GM10248 (cell line): ENCODE measurements at regions not wholly inside any gene's neighbourhood (a gene's known extent, or its start where the extent isn't known, plus 50 kb on each side); places are given as distances from the start of the nearest gene placed in this dataset.

ENCODE experiments used
- CTCF ChIA-PET: fragments of 300-600 bp; sonication (Branson Sonifier 250); formaldehyde crosslinking; extraction: SDS; loops from one replicate; lab custom pipeline; 2021; ENCODE audit warnings: antibody characterized with exemption; lab: Yijun Ruan, JAX
- POLR2A ChIA-PET: fragments of 350-650 bp; sonication (Branson Sonifier 250); formaldehyde crosslinking; extraction: SDS; loops from one replicate; lab custom pipeline; 2020; ENCODE audit warnings: antibody characterized with exemption; lab: Yijun Ruan, JAX
- DNase-seq: peaks from one replicate; pipeline ENCODE4 v3.0.0; 2012; ENCODE audit errors: extremely low spot score
- CTCF ChIP-seq: IDR thresholded peaks from 2 replicates; pipeline ENCODE4 v1.5.1; 2012; ENCODE audit warnings: mild to moderate bottlenecking, low read depth; ENCODE audit errors: extremely low read depth, missing control alignments, control extremely low read depth

GRCh38 chr2:114167799-114168198, 274.6 kb upstream of the DPP10 start:
- no peak for TF ChIP-seq CTCF
- DNase-seq: no peak
- ChIA-PET CTCF (interaction anchor here (0.8 to 1.1 kb wide), 3 partner anchors 10 to 34 kb away, joined by 3 read pairs; no protein-coding TSS in a partner anchor), POLR2A (no interaction called here)

DNA sequence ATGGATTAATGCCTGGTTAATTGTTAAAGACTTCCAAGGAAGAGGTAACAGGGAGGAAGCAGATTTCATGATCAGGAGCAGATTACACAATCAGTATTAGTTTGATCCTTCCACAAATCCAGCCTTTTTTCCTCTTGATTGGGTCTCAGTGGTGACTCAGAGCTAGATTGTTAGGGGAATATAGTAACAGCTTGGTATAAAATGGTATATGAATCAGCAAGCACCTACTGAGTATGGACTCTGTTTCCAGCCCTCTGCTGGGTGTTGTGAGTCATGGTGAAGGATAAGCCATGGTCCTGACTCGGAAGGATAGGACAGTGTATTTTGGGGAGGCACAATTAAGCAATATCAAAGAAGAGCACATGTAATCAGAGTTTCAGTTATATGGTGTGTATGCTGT, 272.4 kb upstream of the DPP10 start:
- POLR2A ChIA-PET: no interaction called here
- no peak for DNase-seq
- TF ChIP-seq CTCF: no peak
- CTCF ChIA-PET: interaction anchor here (2.0 kb wide), 1 partner anchor 9 kb away, joined by 4 read pairs; no protein-coding TSS in a partner anchor

DNA sequence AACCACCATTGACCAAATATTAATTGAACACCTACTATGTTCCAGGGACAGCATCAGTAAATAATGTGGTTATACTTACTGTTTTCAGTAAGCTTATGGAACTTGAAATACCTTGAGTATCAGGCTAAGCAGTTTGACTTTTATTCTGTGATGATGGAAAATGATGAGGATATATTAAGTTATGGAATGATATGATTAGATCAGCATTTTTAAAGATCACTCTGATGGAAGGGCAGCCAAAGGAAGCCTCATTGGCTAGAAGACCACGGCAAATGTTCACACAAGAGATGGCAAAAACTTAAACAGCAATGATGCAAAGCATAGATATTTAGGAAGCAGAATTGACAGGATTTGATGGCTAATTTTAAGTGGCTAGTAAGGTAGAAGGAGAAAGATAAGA, 266.9 kb upstream of the DPP10 start:
- TF ChIP-seq CTCF: no peak
- ChIA-PET POLR2A (no interaction called here), CTCF (no interaction called here)
- DNase-seq: no peak

DNA sequence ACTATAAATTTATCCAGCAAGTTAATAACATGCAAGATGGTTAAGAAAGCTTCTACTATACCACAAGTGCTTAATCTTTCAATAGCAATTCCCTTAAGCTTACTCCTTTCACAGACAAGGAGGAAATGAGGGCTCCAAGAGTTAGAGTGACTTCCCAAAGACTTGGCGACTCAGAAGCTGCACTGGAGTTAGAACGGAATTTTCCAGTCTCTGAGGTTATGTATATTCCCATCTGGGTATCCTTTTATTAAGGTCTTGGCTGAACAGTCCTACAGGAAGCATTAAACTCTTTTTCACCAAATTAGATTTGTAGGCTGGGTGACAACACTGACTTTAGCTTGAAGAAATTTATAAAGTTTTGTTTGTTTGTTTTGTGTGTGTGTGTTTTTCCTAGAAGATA, 256.9 kb upstream of the DPP10 start:
- ChIA-PET CTCF (no interaction called here), POLR2A (no interaction called here)
- no peak for DNase-seq
- TF ChIP-seq CTCF: no peak

DNA sequence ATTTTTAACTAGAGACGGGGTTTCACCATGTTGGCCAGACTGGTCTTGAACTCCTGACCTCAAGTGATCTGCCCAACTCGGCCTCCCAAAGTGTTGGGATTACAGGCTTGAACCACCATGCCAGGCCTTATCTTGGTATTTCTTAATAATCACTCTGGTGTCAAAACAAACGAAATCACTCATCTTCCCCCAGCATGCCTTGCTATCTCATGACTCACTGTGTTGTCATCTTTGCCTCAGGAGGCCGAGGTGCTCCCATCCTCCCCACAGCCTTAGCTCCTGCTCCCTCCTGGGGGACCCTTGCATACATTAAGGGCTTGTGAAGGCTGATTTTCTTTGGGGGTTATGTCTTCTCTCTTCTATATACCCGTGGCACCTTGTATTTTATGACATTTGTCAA, 250.1 kb upstream of the DPP10 start:
- no peak for DNase-seq
- ChIA-PET CTCF (interaction anchor here (1.4 to 2.0 kb wide), 5 partner anchors 8 to 11 kb away, joined by 3 to 7 read pairs (median 4); no protein-coding TSS in a partner anchor), POLR2A (no interaction called here)
- TF ChIP-seq CTCF: no peak

GRCh38 chr2:114201781-114202180, 240.7 kb upstream of the DPP10 start:
- TF ChIP-seq CTCF: no peak
- POLR2A ChIA-PET: no interaction called here
- CTCF ChIA-PET: interaction anchor here (0.8 to 1.3 kb wide), 4 partner anchors 8 to 232 kb away, joined by 3 to 7 read pairs (median 3); no protein-coding TSS in a partner anchor
- DNase-seq: no peak

- CTCF ChIA-PET: interaction anchor here (0.9 to 1.5 kb wide), 2 partner anchors 9 to 11 kb away, joined by 3 read pairs; no protein-coding TSS in a partner anchor
- no peak for DNase-seq
- POLR2A ChIA-PET: no interaction called here
- no peak for TF ChIP-seq CTCF
Measured at GRCh38 chr2:114203679-114204078, 238.8 kb upstream of the DPP10 start.
